PC-9 (cell line): ENCODE measurements at regions not wholly inside any gene's neighbourhood (a gene's known extent, or its start where the extent isn't known, plus 50 kb on each side); places are given as distances from the start of the nearest gene placed in this dataset.
"Not testable (repeated sequence)": the region's sequence is repeated elsewhere in the genome, so short reads cannot be mapped to it uniquely, and the experiment has no call there.

Experiments
- EZH2 ChIP-seq: fragments of 200-600 bp; sonication (generic); IDR thresholded peaks from 2 replicates; pipeline ENCODE4 v1.8.0; 2017; ENCODE audit warnings: antibody characterized with exemption, low read depth
- TF ChIP-seq, protein P1 (sequence below): fragments of 200-600 bp; sonication (generic); conservative IDR thresholded peaks from 2 replicates; pipeline ENCODE4 v1.6.1; 2017; ENCODE audit warnings: mixed run types, antibody characterized with exemption, mild to moderate bottlenecking, moderate library complexity

DNA sequence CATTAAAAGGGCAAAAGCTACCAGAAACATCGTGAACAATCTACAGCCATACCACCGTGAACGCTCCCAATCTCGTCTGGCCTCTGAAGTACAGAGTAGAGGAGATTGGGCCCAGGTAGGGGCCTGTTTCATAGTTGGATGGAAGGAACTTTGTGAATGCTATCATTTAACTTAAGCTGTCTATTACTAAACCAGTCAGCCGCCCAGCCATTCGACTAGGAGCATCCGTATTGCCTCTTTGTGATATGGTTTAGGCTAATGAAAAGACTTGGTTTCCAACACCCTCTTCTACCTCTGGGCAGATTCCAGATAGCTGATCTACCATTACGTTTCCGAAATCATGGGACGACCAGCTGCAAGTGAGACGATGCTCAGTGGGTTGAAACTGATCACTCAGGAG is 54.0 kb upstream of the TBL1X start:
- TF ChIP-seq, protein P1, sequence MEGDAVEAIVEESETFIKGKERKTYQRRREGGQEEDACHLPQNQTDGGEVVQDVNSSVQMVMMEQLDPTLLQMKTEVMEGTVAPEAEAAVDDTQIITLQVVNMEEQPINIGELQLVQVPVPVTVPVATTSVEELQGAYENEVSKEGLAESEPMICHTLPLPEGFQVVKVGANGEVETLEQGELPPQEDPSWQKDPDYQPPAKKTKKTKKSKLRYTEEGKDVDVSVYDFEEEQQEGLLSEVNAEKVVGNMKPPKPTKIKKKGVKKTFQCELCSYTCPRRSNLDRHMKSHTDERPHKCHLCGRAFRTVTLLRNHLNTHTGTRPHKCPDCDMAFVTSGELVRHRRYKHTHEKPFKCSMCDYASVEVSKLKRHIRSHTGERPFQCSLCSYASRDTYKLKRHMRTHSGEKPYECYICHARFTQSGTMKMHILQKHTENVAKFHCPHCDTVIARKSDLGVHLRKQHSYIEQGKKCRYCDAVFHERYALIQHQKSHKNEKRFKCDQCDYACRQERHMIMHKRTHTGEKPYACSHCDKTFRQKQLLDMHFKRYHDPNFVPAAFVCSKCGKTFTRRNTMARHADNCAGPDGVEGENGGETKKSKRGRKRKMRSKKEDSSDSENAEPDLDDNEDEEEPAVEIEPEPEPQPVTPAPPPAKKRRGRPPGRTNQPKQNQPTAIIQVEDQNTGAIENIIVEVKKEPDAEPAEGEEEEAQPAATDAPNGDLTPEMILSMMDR, result not testable (repeated sequence)
- TF ChIP-seq EZH2, result not testable (repeated sequence)
